Endodermal cell (in vitro differentiated cells): ENCODE measurements at regions not wholly inside any gene's neighbourhood (a gene's known extent, or its start where the extent isn't known, plus 50 kb on each side); places are given as distances from the start of the nearest gene placed in this dataset.

Experiments used
- DNase-seq: peaks from one replicate; pipeline ENCODE4 v3.0.0-alpha.2; 2017
- H3K27ac ChIP-seq: 2 replicates; pipeline ENCODE4 v1.5.1; 2013; ENCODE audit warnings: mild to moderate bottlenecking, low read depth, low read length, moderate library complexity
- H3K27me3 ChIP-seq: 2 replicates; pipeline ENCODE4 v1.6.1; 2013; ENCODE audit warnings: mild to moderate bottlenecking, low read length, moderate library complexity; ENCODE audit not compliant: insufficient read depth, control insufficient read depth, poor library complexity, severe bottlenecking
- H3K36me3 ChIP-seq: 2 replicates; pipeline ENCODE4 v1.7.0; 2013; ENCODE audit warnings: mild to moderate bottlenecking, low read length, moderate library complexity; ENCODE audit not compliant: control insufficient read depth, insufficient read depth
- H3K4me1 ChIP-seq: one replicate; pipeline ENCODE4 v1.7.0; 2013; ENCODE audit warnings: low read length; ENCODE audit not compliant: control insufficient read depth, insufficient read depth
- H3K4me3 ChIP-seq: 2 replicates; pipeline ENCODE4 v1.5.1; 2013; ENCODE audit warnings: mild to moderate bottlenecking, low read length, moderate library complexity
- H3K9ac ChIP-seq: 2 replicates; pipeline ENCODE4 v1.6.1; 2013; ENCODE audit warnings: mild to moderate bottlenecking, low read length, moderate library complexity; ENCODE audit not compliant: poor library complexity, severe bottlenecking; ENCODE audit errors: extremely low read depth
- H3K9me3 ChIP-seq: 2 replicates; pipeline ENCODE4 v1.6.1; 2013; ENCODE audit warnings: mild to moderate bottlenecking, low read length, moderate library complexity; ENCODE audit not compliant: control insufficient read depth
- H3K27ac Mint-ChIP-seq: 2 replicates; pipeline ENCODE4 v1.8.0; 2020; ENCODE audit warnings: mixed read lengths
- H3K27me3 Mint-ChIP-seq: 2 replicates; pipeline ENCODE4 v1.8.0; 2021; ENCODE audit warnings: mild to moderate bottlenecking, mixed read lengths; ENCODE audit not compliant: insufficient read depth
- H3K36me3 Mint-ChIP-seq: 2 replicates; pipeline ENCODE4 v1.8.0; 2020; ENCODE audit warnings: low read depth, mixed read lengths
- H3K4me1 Mint-ChIP-seq: 2 replicates; pipeline ENCODE4 v1.8.0; 2020; ENCODE audit warnings: mixed read lengths
- H3K4me3 Mint-ChIP-seq: 2 replicates; pipeline ENCODE4 v1.8.0; 2020; ENCODE audit warnings: mild to moderate bottlenecking, moderate library complexity, mixed read lengths
- H3K9me3 Mint-ChIP-seq: 2 replicates; pipeline ENCODE4 v1.8.0; 2020; ENCODE audit warnings: mild to moderate bottlenecking, mixed read lengths
- WGBS, 2 experiments: methylation state at CpG; one replicate each; pipeline versions ENCODE4 v1.1.5 to v1.1.7; 2013; ENCODE audit warnings: missing lambda C conversion rate in 2 of 2, mixed read lengths in 1 of 2; ENCODE audit not compliant: insufficient coverage in 1 of 2, insufficient read length in 1 of 2; 5-methylcytosine and 5-hydroxymethylcytosine counted together
- TF ChIP-seq, protein P1 (sequence below): fragments of 200-600 bp; sonication (generic); conservative IDR thresholded peaks from 2 replicates; pipeline ENCODE4 v1.5.0; 2021; ENCODE audit warnings: antibody characterized with exemption, mild to moderate bottlenecking

DNA sequence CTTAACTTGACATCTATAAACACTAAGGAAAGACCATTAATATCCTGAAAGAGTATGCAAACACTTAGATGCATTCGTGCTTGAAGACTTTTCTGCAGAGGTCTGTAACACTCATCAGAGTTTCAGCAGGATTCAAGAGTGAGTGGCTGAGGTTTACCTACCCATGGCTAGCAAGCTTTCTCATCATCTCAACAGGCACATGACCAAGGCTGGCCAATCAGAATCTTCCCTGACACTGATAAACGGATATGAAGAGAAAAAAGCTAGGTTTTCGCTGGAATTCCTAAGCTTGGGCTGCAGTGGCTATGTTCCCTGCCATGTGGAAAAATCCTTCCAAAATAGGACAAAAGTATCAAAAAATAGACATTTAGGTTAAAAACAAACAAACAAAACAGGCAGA, 162.1 kb upstream of the USP15 start:
- Mint-ChIP-seq H3K36me3 (no peaks in the 10 kb centered on the region), H3K9me3 (no peaks in the 10 kb centered on the region), H3K4me3 (no peak overlapping the region), H3K4me1 (peaks cover 9% of the 10 kb centered on the region), H3K27me3 (peaks cover 9% of the 10 kb centered on the region), H3K27ac (no peak overlapping the region)
- Histone ChIP-seq H3K9me3 (no peaks in the 10 kb centered on the region), H3K9ac (no peak overlapping the region), H3K27me3 (peaks cover 1% of the 10 kb centered on the region), H3K4me3 (no peak overlapping the region), H3K36me3 (no peaks in the 10 kb centered on the region), H3K27ac (no peak overlapping the region), H3K4me1 (no peaks in the 10 kb centered on the region)
- no peak for DNase-seq
- 88 to 89% methylated on average over 3 of the region's 3 CpGs for WGBS, 2 experiments
- TF ChIP-seq, protein P1, sequence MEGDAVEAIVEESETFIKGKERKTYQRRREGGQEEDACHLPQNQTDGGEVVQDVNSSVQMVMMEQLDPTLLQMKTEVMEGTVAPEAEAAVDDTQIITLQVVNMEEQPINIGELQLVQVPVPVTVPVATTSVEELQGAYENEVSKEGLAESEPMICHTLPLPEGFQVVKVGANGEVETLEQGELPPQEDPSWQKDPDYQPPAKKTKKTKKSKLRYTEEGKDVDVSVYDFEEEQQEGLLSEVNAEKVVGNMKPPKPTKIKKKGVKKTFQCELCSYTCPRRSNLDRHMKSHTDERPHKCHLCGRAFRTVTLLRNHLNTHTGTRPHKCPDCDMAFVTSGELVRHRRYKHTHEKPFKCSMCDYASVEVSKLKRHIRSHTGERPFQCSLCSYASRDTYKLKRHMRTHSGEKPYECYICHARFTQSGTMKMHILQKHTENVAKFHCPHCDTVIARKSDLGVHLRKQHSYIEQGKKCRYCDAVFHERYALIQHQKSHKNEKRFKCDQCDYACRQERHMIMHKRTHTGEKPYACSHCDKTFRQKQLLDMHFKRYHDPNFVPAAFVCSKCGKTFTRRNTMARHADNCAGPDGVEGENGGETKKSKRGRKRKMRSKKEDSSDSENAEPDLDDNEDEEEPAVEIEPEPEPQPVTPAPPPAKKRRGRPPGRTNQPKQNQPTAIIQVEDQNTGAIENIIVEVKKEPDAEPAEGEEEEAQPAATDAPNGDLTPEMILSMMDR = no peak

- H3K4me3 ChIP-seq = no peak overlapping the region
- H3K36me3 ChIP-seq = no peaks in the 10 kb centered on the region
- no peak for DNase-seq
- H3K9me3 ChIP-seq = no peaks in the 10 kb centered on the region
- TF ChIP-seq, protein P1 = no peak
- no peak overlapping the region for H3K9ac ChIP-seq
- Mint-ChIP-seq H3K9me3 (no peaks in the 10 kb centered on the region), H3K4me3 (no peak overlapping the region), H3K4me1 (peaks cover 21% of the 10 kb centered on the region), H3K36me3 (no peaks in the 10 kb centered on the region), H3K27ac (no peak overlapping the region), H3K27me3 (peaks cover 25% of the 10 kb centered on the region)
- no peak overlapping the region for H3K27ac ChIP-seq
- H3K4me1 ChIP-seq = peaks cover 7% of the 10 kb centered on the region
- H3K27me3 ChIP-seq = peaks cover 8% of the 10 kb centered on the region
Measured at GRCh38 chr12:62103748-62104147, 156.5 kb upstream of the USP15 start.

- Mint-ChIP-seq H3K36me3 (peaks cover 7% of the 10 kb centered on the region), H3K27me3 (peaks cover 24% of the 10 kb centered on the region), H3K27ac (no peak overlapping the region), H3K4me1 (peaks cover 28% of the 10 kb centered on the region), H3K9me3 (peaks cover 19% of the 10 kb centered on the region), H3K4me3 (peak overlapping the region; percentile 3)
- no peaks in the 10 kb centered on the region for H3K36me3 ChIP-seq
- peaks cover 8% of the 10 kb centered on the region for H3K27me3 ChIP-seq
- no peaks in the 10 kb centered on the region for H3K9me3 ChIP-seq
- DNase-seq = no peak
- no peak overlapping the region for H3K4me3 ChIP-seq
- TF ChIP-seq, protein P1 = no peak
- peaks cover 7% of the 10 kb centered on the region for H3K4me1 ChIP-seq
- no peak overlapping the region for H3K9ac ChIP-seq
- H3K27ac ChIP-seq = peak overlapping the region; percentile 47
- WGBS, 2 experiments = 14 to 21% methylated on average over 5 to 8 of the region's 8 CpGs
Measured at GRCh38 chr12:62106547-62107185, 153.5 kb upstream of the USP15 start.
